Pons (tissue), 1 donor: ENCODE measurements at regions not wholly inside any gene's neighbourhood (a gene's known extent, or its start where the extent isn't known, plus 50 kb on each side); places are given as distances from the start of the nearest gene placed in this dataset.
A peak's percentile ranks its signal among the peaks of the same experiment; 100 is the strongest.
"Not testable (repeated sequence)": the region's sequence is repeated elsewhere in the genome, so short reads cannot be mapped to it uniquely, and the experiment has no call there.

Experiments
- DNase-seq: peaks from one replicate; pipeline ENCODE4 v3.0.0-alpha.2; 2016; ENCODE audit warnings: low spot score

DNA sequence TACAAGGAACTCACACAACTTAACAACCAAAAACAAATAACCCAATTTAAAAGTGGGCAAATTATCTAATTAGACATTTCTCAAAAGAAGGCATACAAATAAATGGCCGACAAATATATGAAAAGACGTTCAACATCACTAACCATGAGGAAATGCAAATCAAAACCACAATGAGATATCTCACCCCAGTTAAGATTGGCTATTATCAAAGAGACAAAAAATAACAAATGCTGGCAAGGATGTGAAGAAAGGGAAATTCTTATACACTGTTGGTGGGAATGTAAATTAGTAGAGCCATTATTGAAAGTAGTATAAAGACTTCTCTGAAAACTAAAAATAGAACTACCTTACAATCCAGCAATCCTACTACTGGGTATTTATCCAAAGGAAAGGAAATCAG is 96.7 kb upstream of the SIRPG start:
- no peak for DNase-seq

GRCh38 chr20:1752045-1752444 is 94.5 kb upstream of the SIRPG start:
- DNase-seq: no peak

DNA sequence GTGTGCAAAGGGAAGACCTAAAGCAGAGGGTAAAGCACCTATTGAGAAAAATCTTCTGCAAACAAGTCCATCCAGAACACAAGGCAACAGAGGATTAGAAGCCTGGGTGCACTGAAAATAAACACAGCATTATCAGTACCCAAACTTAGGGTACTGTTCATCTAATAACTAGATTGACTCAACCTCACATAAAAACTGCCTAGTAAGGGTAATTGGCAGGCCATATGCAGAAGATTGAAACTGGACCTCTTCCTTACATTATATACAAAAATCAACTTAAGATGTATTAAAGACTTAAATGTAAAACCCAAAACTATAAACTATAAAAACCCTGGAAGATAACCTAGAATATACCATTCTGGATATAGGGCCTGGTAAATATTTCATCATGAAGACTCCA is 91.2 kb upstream of the SIRPG start:
- DNase-seq: no peak

GRCh38 chr20:1747953-1748577 is 90.5 kb upstream of the SIRPG start:
- no peak for DNase-seq

- DNase-seq: not testable (repeated sequence)
These were observed 84.5 kb upstream of the SIRPG start for GRCh38 chr20:1742049-1742434.

- no peak for DNase-seq
These were observed 83.9 kb upstream of the SIRPG start for GRCh38 chr20:1741309-1742048.

- no peak for DNase-seq
These were observed 79.6 kb upstream of the SIRPG start for GRCh38 chr20:1737134-1737533.

- no peak for DNase-seq
These were observed 78.0 kb upstream of the SIRPG start for GRCh38 chr20:1735417-1736089.

DNA sequence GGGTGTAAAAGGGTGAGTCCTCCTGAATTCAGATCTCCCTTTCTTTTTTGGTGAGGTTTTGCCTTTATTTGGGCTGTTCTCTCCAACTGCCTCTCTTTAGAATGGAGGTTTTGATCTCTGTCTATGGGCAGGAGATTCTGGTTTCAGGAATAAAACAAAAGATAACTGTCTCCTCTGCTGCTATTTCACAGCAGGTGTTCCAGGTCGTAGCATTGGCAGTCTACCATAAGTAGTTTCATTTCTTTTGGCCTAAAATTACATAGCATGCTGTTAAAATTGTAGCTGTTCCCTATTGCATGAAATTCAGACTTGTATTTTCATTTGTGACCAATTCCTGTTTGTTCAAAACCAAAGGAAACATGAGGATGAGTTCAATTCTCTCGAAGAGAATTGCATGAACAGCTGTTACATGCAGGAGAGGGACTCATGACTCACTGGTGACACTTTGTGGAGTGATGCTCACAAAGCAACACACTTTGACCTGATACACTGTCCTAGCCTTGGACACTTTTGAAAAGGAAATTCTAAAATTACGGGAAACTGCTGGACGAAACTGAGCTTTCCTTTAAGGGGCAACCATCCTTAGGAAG is 76.8 kb upstream of the SIRPG start:
- DNase-seq: peak; percentile 87

DNA sequence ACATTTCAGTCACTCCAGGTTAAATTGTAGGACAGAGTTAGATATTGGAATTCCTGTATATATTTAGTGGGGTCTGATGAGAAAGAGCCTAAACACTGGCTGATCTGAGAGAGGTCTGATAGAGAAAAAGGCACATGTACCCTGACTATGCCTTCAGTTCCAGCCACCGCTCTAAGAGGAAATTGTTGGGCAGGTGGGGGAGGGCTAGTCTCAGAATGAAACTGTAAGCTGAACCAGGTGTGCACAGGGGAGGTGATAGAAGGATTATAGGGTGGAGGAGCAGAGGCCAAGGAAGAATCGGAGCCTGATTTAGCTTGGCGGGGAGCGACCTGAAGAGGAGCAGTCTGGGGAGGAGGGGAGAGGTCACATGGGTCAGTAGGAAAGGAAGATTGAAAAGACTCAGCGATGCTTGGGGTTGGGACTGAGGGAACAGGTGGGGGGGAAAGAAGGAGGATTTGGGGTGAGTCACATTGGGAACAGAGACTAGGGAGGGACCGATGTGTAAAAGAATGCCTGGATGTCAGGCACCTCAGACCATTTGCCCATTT is 74.3 kb upstream of the SIRPG start:
- DNase-seq: not testable (repeated sequence)

- not testable (repeated sequence) for DNase-seq
These were observed 73.6 kb upstream of the SIRPG start for GRCh38 chr20:1730981-1731711.

GRCh38 chr20:1727303-1727702 is 69.7 kb upstream of the SIRPG start:
- DNase-seq: not testable (repeated sequence)

- DNase-seq: no peak
These were observed 67.3 kb upstream of the SIRPG start for GRCh38 chr20:1724901-1725300.

DNA sequence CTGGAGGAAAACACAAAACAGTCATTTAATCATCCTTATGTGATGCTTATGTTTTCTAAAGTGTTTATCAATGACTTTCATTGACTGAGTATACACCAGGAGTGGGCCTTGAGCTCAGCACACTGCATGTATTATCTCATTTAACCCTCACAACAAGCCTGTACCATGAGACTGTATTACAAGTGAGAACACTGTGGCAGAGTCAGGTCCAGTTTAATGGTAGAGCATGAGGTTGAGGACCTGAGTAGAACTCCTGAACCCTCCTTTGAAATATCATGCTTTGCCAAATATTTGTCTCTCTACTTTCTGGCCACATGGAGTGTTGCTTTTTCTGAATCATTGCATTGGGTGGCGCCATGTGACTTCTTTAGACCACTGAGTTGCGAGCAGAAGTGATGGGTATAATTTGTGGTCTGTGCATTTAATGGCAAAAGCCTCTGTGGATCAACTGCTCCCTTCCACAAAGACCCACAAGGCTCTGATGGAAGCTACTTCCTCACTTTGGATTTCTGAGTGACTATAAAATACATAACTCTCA is 65.0 kb upstream of the SIRPG start:
- no peak for DNase-seq

- DNase-seq: no peak
These were observed 64.3 kb upstream of the SIRPG start for GRCh38 chr20:1721687-1722512.

DNA sequence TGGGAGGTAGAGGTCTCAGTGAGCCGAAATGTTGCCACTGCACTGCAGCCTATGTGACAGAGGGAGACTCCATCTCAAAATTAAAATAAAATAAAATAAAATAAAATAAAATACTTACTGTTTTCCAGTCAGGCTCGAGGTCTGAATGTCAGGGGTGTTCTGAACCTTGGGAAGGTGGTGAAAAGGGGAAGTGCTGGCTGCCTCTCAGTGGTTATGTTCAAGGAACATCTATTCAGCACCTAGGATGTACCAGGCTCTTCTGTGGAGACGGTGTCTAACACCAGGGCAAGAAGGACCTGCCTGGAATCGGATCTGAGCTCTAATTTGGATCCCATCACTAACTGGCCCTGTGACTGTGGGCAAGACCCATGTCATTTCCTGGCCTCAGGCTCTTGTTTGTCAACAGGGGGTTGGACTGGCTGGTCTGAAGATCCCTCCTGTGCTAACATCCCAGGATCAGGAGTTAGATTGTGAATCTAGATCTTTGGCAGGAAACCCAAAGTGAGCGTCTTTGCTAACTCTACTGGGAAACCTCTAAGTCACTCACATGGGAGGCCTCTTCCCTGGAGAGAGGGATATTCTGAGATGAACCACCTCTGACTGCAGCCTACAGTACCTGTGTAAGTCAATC is 63.4 kb upstream of the SIRPG start:
- DNase-seq: no peak

GRCh38 chr20:1720226-1720625 is 62.6 kb upstream of the SIRPG start:
- DNase-seq: no peak

GRCh38 chr20:1718604-1719384 is 61.2 kb upstream of the SIRPG start:
- peak; percentile 34 for DNase-seq
